ENCODE measurements at regions not wholly inside any gene's neighbourhood (a gene's known extent, or its start where the extent isn't known, plus 50 kb on each side); places are given as distances from the start of the nearest gene placed in this dataset.
"Not testable (repeated sequence)": the region's sequence is repeated elsewhere in the genome, so short reads cannot be mapped to it uniquely, and the experiment has no call there.

- Histone ChIP-seq H3K27ac (no peak overlapping the region), H3K4me3 (no peak overlapping the region), H3K36me3 (no peaks in the 10 kb centered on the region), H3K4me1 (no peaks in the 10 kb centered on the region), H3K9me3 (no peaks in the 10 kb centered on the region), H3K27me3 (no peaks in the 10 kb centered on the region)
- no peak for DNase-seq
- intact Hi-C loops (cut with DNase I; ENCODE audit: low total_unique reads), result no loop called here
- no peak for TF ChIP-seq CTCF (IDR thresholded peaks at IDR 0.05)
Observed at GRCh38 chr4:130035391-130035790, 939.4 kb downstream of the C4orf33 start.

DNA sequence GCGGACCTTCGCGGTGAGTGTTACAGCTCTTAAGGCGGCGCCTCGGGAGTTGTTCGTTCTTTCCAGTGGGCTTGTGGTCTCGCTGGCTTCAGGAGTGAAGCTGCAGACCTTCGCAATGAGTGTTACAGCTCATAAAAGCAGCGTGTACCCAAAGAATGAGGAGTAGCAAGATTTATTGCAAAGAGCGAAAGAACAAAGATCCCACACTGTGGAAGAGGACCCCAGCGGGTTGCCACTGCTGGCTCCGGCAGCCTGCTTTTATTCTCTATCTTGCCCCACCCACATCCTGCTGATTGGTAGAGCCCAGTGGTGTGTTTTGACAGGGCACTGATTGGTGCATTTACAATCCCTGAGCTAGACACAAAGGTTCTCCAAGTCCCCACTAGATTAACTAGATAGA lies 941.9 kb downstream of the C4orf33 start:
- DNase-seq; H3K4me1 ChIP-seq; H3K27me3 ChIP-seq; intact Hi-C loops (cut with DNase I; ENCODE audit: low total_unique reads); H3K4me3 ChIP-seq; H3K36me3 ChIP-seq; H3K27ac ChIP-seq; H3K9me3 ChIP-seq: not testable (repeated sequence)

DNA sequence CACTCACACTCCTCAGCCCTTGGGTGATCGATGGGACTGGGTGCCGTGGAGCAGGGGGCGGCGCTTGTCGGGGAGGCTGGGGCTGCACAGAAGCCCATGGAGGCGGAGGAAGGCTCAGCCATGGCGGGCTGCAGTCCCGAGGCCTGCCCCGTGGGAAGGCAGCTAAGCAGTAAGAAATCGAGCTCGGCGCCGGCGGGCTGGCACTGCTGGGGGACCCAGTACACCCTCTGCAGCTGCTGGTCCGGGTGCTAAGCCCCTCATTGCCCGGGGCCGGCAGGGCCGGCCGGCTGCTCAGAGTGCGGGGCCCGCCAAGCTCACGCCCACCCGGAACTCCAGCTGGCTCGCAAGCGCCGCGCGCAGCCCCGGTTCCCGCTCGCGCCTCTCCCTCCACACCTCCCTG lies 942.6 kb downstream of the C4orf33 start:
- DNase-seq; H3K9me3 ChIP-seq; H3K36me3 ChIP-seq; H3K4me1 ChIP-seq; H3K4me3 ChIP-seq; intact Hi-C loops (cut with DNase I; ENCODE audit: low total_unique reads); H3K27me3 ChIP-seq; H3K27ac ChIP-seq: not testable (repeated sequence)

DNA sequence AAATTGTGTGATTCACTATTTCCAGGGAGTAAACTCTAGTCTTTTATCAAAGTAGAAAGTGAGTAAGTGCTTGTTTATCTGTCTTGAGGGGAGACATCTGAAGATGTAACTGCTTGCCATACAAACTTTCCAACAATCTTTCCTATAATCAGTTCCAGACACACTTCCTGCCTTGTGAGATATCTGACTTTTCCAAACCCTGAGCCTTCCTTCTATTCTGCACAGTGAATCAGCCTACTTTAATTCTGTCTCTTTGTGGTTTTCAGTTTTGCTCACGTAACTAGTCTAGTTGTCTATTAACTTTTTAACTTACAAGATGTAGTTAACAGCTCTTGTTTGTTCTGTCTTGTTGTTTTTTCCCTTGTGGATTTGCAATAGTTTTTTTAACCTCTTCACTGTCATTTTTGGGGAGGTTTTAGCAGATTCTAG lies 947.8 kb downstream of the C4orf33 start:
- Histone ChIP-seq H3K27ac (no peak overlapping the region), H3K27me3 (no peaks in the 10 kb centered on the region), H3K36me3 (no peaks in the 10 kb centered on the region), H3K4me1 (no peaks in the 10 kb centered on the region), H3K4me3 (no peak overlapping the region), H3K9me3 (no peaks in the 10 kb centered on the region)
- intact Hi-C loops (cut with DNase I; ENCODE audit: low total_unique reads), result no loop called here
- DNase-seq, result no peak
- no peak for TF ChIP-seq CTCF (IDR thresholded peaks at IDR 0.05)

DNA sequence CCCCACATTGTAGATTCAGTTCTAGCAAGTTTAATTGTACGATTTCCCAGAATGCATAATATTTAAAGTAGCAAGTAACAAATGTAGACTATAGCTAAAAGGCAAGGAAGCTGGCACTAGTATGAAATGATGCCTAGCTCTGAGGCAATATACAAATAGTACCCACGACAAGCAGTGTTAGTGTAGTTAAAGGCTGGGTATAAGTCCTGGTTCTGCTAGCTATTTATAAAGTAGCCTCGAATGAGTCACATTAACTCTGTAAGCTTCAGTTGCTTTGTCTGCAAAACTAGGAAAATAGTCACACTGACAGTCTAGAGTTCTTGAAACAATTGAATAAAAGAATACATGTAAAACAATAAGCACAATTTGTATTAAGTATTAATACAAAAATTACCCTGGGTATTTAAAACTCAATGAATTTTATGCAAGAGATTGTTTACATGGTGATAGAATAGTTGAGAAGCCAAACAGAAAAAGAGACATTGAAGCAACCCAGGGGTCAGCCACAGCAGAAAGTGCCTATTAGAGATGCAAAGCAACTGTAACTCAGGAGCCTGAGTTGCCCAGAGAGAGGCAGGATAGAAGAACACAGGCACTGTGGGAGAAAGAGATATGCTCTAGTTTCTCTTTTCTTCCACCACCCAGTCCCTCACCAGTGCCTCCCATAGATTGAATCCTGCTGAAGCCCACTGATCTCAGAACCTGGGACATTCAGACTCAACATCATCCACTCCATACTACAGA lies 949.0 kb downstream of the C4orf33 start:
- Histone ChIP-seq H3K4me1 (no peaks in the 10 kb centered on the region), H3K36me3 (no peaks in the 10 kb centered on the region), H3K9me3 (no peaks in the 10 kb centered on the region), H3K27ac (no peak overlapping the region), H3K27me3 (no peaks in the 10 kb centered on the region), H3K4me3 (no peak overlapping the region)
- intact Hi-C loops (cut with DNase I; ENCODE audit: low total_unique reads), result no loop called here
- no peak for DNase-seq
- no peak for TF ChIP-seq CTCF (IDR thresholded peaks at IDR 0.05)

DNA sequence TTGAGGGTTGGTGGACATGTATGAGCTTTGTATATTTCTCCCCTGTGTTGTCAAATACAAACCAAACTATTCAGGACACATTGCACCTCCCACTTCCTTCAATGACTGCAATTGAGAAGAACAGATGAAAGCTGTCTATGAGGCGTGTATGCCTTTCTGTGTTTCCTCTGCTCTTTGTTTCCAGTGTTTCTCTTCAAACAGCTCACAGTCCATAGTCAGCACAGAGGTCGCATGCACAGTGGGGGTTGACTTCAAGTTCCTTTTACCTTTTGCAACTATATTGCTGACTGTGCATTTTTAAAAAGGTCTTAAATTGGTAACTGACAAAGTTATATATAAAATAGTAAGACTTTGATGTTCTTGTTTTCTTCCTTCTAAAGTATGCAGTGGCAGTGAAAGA lies 957.8 kb downstream of the C4orf33 start:
- TF ChIP-seq CTCF (IDR thresholded peaks at IDR 0.05), result no peak

DNA sequence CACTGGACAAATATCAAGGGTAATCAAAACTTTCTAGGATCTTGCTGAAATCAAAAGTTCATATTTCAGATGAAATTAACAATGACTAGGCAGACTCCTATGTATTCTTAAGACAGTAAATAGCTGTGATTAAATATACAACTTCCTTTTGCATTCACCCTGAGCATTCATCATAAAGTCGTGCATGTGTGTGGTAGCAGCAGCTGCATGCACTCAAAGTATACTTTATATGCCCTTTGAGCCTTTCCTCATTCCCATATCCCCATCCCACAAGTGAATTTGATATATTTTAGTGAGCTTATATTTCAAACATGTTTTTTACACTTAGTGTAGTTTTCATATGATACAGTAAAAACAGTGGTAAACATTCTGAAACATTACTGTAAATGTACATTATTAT lies 959.0 kb downstream of the C4orf33 start:
- intact Hi-C loops (cut with DNase I; ENCODE audit: low total_unique reads), result no loop called here
- no peak overlapping the region for H3K27ac ChIP-seq
- no peak overlapping the region for H3K4me3 ChIP-seq
- no peak for DNase-seq
- no peaks in the 10 kb centered on the region for H3K4me1 ChIP-seq
- H3K9me3 ChIP-seq, result no peaks in the 10 kb centered on the region
- TF ChIP-seq CTCF (IDR thresholded peaks at IDR 0.05), result no peak
- no peaks in the 10 kb centered on the region for H3K36me3 ChIP-seq
- no peaks in the 10 kb centered on the region for H3K27me3 ChIP-seq

More for the DNA sequence above, 957.8 kb downstream of the C4orf33 start:
- no peaks in the 10 kb centered on the region for H3K36me3 ChIP-seq
- H3K27me3 ChIP-seq, result no peaks in the 10 kb centered on the region
- H3K4me3 ChIP-seq, result no peak overlapping the region
- no peak for DNase-seq
- H3K4me1 ChIP-seq, result no peaks in the 10 kb centered on the region
- no peaks in the 10 kb centered on the region for H3K9me3 ChIP-seq
- intact Hi-C loops (cut with DNase I; ENCODE audit: low total_unique reads), result no loop called here
- no peak overlapping the region for H3K27ac ChIP-seq
